NCI-H146 treated with DMSO at 0.1 percent for 48 hours (cell line): ENCODE measurements at regions not wholly inside any gene's neighbourhood (a gene's known extent, or its start where the extent isn't known, plus 50 kb on each side); places are given as distances from the start of the nearest gene placed in this dataset.
"Not testable (repeated sequence)": the region's sequence is repeated elsewhere in the genome, so short reads cannot be mapped to it uniquely, and the experiment has no call there.

Source experiments
- DNase-seq: peaks from one replicate; lab custom pipeline; 2025; ENCODE audit not compliant: unreplicated experiment; lab: John Stamatoyannopoulos, UW

- no peak for DNase-seq
These were observed 155.5 kb upstream of the GRIN3A start for GRCh38 chr9:101893661-101894646.

GRCh38 chr9:101881508-101881907 is 143.1 kb upstream of the GRIN3A start:
- no peak for DNase-seq

- DNase-seq, result no peak
These were observed 142.4 kb upstream of the GRIN3A start for GRCh38 chr9:101880846-101881245.

GRCh38 chr9:101878734-101879133 is 140.3 kb upstream of the GRIN3A start:
- no peak for DNase-seq

- DNase-seq, result no peak
These were observed 139.0 kb upstream of the GRIN3A start for GRCh38 chr9:101877439-101877838.

- DNase-seq, result no peak
These were observed 123.0 kb upstream of the GRIN3A start for GRCh38 chr9:101861472-101861871.

- no peak for DNase-seq
These were observed 122.5 kb upstream of the GRIN3A start for GRCh38 chr9:101860920-101861319.

GRCh38 chr9:101859620-101860019 is 121.2 kb upstream of the GRIN3A start:
- no peak for DNase-seq

- no peak for DNase-seq
These were observed 119.6 kb upstream of the GRIN3A start for GRCh38 chr9:101858026-101858425.

GRCh38 chr9:101849102-101849707 is 110.8 kb upstream of the GRIN3A start:
- DNase-seq, result no peak

GRCh38 chr9:101848485-101848919 is 110.1 kb upstream of the GRIN3A start:
- no peak for DNase-seq

GRCh38 chr9:101846161-101846560 is 107.7 kb upstream of the GRIN3A start:
- no peak for DNase-seq

GRCh38 chr9:101840694-101841188 is 102.3 kb upstream of the GRIN3A start:
- no peak for DNase-seq

GRCh38 chr9:101838988-101839387 is 100.5 kb upstream of the GRIN3A start:
- DNase-seq, result not testable (repeated sequence)

- no peak for DNase-seq
These were observed 97.6 kb upstream of the GRIN3A start for GRCh38 chr9:101836021-101836420.

GRCh38 chr9:101832486-101832885 is 94.0 kb upstream of the GRIN3A start:
- no peak for DNase-seq

- not testable (repeated sequence) for DNase-seq
These were observed 83.0 kb upstream of the GRIN3A start for GRCh38 chr9:101821450-101821849.

GRCh38 chr9:101820983-101821382 is 82.5 kb upstream of the GRIN3A start:
- not testable (repeated sequence) for DNase-seq

GRCh38 chr9:101814064-101814463 is 75.6 kb upstream of the GRIN3A start:
- DNase-seq, result no peak

- DNase-seq, result not testable (repeated sequence)
These were observed 69.4 kb upstream of the GRIN3A start for GRCh38 chr9:101807879-101808278.

GRCh38 chr9:101796044-101796443 is 57.6 kb upstream of the GRIN3A start:
- no peak for DNase-seq

- no peak for DNase-seq
These were observed 56.7 kb upstream of the GRIN3A start for GRCh38 chr9:101795147-101795546.
